B cell (primary cell): ENCODE measurements at regions not wholly inside any gene's neighbourhood (a gene's known extent, or its start where the extent isn't known, plus 50 kb on each side); places are given as distances from the start of the nearest gene placed in this dataset.

Source experiments
- ATAC-seq: fragments of 200-7000 bp; cut with Tn5 transposase; one replicate; pipeline ENCODE4 v1.10.0; 2021; ENCODE audit warnings: low read depth, mild to moderate bottlenecking, moderate number of reproducible peaks, moderate library complexity
- CTCF ChIA-PET: fragments of 350-600 bp; sonication (Branson Sonifier 250); formaldehyde crosslinking; loops from one replicate; lab custom pipeline; 2021; ENCODE audit warnings: antibody characterized with exemption, inconsistent platforms; lab: Charles Lee
- POLR2A ChIA-PET: fragments of 350-600 bp; sonication (Branson Sonifier 250); formaldehyde crosslinking; loops from one replicate; lab custom pipeline; 2021; ENCODE audit warnings: antibody characterized with exemption; lab: Charles Lee
- DNase-seq: peaks from one replicate; pipeline ENCODE4 v3.0.0; 2013
- H2AFZ ChIP-seq: 2 replicates; pipeline ENCODE4 v1.6.1; 2012; ENCODE audit warnings: mild to moderate bottlenecking, low read depth, low read length; ENCODE audit not compliant: insufficient read depth, poor library complexity, severe bottlenecking
- H3K27ac ChIP-seq, 2 donors: 1 replicate in 1 of 2; 2 replicates in 1 of 2; pipeline ENCODE4 v1.5.1; 2012 to 2013; ENCODE audit warnings: low read length in 2 of 2, mild to moderate bottlenecking in 2 of 2, moderate library complexity in 1 of 2
- H3K27me3 ChIP-seq, 4 experiments: fragments of 200-600 bp in 1 of 4; sonication (generic) in 1 of 4; replicated peaks in 1 of 4; 1 replicate in 2 of 4; 2 replicates in 2 of 4; pipeline versions ENCODE4 v1.6.1 to v1.7.0; 2013 to 2016; ENCODE audit warnings: low read length in 3 of 4, mild to moderate bottlenecking in 2 of 4, mixed read lengths in 1 of 4, moderate library complexity in 1 of 4; ENCODE audit not compliant: insufficient read depth in 4 of 4, control insufficient read depth in 3 of 4; ENCODE audit errors: control extremely low read depth in 1 of 4
- H3K36me3 ChIP-seq, 2 experiments: replicated peaks in 1 of 2; 1 replicate in 1 of 2; 2 replicates in 1 of 2; pipeline versions ENCODE4 v1.6.1 to v1.7.1; 2013; ENCODE audit warnings: low read length in 1 of 2; ENCODE audit not compliant: insufficient read depth in 2 of 2, control insufficient read depth in 1 of 2; ENCODE audit errors: control extremely low read depth in 1 of 2, extremely low read depth in 1 of 2
- H3K4me1 ChIP-seq, 2 donors: fragments of 200-600 bp in 1 of 2; sonication (generic) in 1 of 2; 1 replicate in 1 of 2; 2 replicates in 1 of 2; pipeline versions ENCODE4 v1.5.1 to v1.6.1; 2013 to 2017; ENCODE audit warnings: low read length in 2 of 2; ENCODE audit not compliant: control insufficient read depth in 2 of 2, insufficient read depth in 2 of 2
- H3K4me2 ChIP-seq: replicated peaks from 2 replicates; pipeline ENCODE3; 2012; ENCODE audit warnings: mild to moderate bottlenecking, low read depth, low read length; ENCODE audit not compliant: poor library complexity, severe bottlenecking
- H3K4me3 ChIP-seq, 5 experiments: fragments of 200-600 bp in 1 of 5; sonication (generic) in 1 of 5; 1 replicate in 3 of 5; 2 replicates in 2 of 5; pipeline versions ENCODE4 v1.5.1 to v1.7.0; 2011 to 2016; ENCODE audit warnings: low read length in 4 of 5, mild to moderate bottlenecking in 4 of 5, low read depth in 2 of 5, control low read depth in 1 of 5, moderate library complexity in 1 of 5; ENCODE audit not compliant: insufficient read depth in 1 of 5; ENCODE audit errors: control extremely low read depth in 1 of 5, extremely low read depth in 1 of 5
- H3K79me2 ChIP-seq: fragments of 200-600 bp; sonication (generic); one replicate; pipeline ENCODE4 v1.6.0; 2016; ENCODE audit warnings: low read length; ENCODE audit not compliant: control insufficient read depth, insufficient read depth
- H3K9ac ChIP-seq: fragments of 200-600 bp; sonication (generic); 2 replicates; pipeline ENCODE4 v1.6.1; 2017; ENCODE audit warnings: mild to moderate bottlenecking, low read length, moderate library complexity
- H3K9me3 ChIP-seq, 3 donors: one replicate each; pipeline versions ENCODE4 v1.6.1 to v1.7.1; 2013; ENCODE audit warnings: low read length in 2 of 3; ENCODE audit not compliant: control insufficient read depth in 2 of 3, insufficient read depth in 1 of 3; ENCODE audit errors: control extremely low read depth in 1 of 3
- H4K20me1 ChIP-seq: 2 replicates; pipeline ENCODE4 v1.6.0; 2012; ENCODE audit warnings: mild to moderate bottlenecking, low read length; ENCODE audit not compliant: insufficient read depth, control insufficient read depth, poor library complexity, severe bottlenecking
- H3K27ac Mint-ChIP-seq: one replicate; pipeline ENCODE4 v1.8.0; 2021; ENCODE audit warnings: mixed read lengths
- H3K27me3 Mint-ChIP-seq: one replicate; pipeline ENCODE4 v1.8.0; 2021; ENCODE audit warnings: mixed read lengths
- H3K4me1 Mint-ChIP-seq: one replicate; pipeline ENCODE4 v1.8.0; 2021; ENCODE audit warnings: mixed read lengths
- H3K4me3 Mint-ChIP-seq: one replicate; pipeline ENCODE4 v1.8.0; 2021; ENCODE audit warnings: mixed read lengths
- H3K9me3 Mint-ChIP-seq: one replicate; pipeline ENCODE4 v1.8.0; 2022; ENCODE audit warnings: mixed read lengths; ENCODE audit not compliant: insufficient read depth
- CTCF ChIP-seq: fragments of 200-600 bp; IDR thresholded peaks from one replicate; pipeline ENCODE4 v1.8.0; 2022; ENCODE audit warnings: antibody characterized with exemption, mild to moderate bottlenecking
- EZH2 ChIP-seq: IDR thresholded peaks from 2 replicates; pipeline ENCODE4 v1.6.1; 2012; ENCODE audit warnings: borderline replicate concordance, low read depth, mild to moderate bottlenecking, moderate library complexity, low read length; ENCODE audit not compliant: insufficient read depth, poor library complexity, severe bottlenecking
- WGBS: methylation state at CpG from one replicate; pipeline ENCODE4 v1.1.5; 2013; ENCODE audit warnings: missing lambda C conversion rate; ENCODE audit not compliant: insufficient coverage; 5-methylcytosine and 5-hydroxymethylcytosine counted together
- intact Hi-C: fragments of 100-400 bp; cut with micrococcal nuclease; formaldehyde crosslinking; loops from one replicate; pipeline ENCODE4 v1.10.0; 2022

GRCh38 chr4:11051181-11051580 lies 366.6 kb upstream of the CLNK start:
- H3K27ac ChIP-seq: no peak overlapping the region
- TF ChIP-seq CTCF (no peak), EZH2 (no peak)
- no peaks in the 10 kb centered on the region for H3K36me3 ChIP-seq
- ATAC-seq: no peak
- H3K4me1 ChIP-seq: peaks cover 7 to 8% of the 10 kb centered on the region in 2 donors
- Mint-ChIP-seq H3K4me3 (no peak overlapping the region), H3K9me3 (no peaks in the 10 kb centered on the region), H3K4me1 (peaks cover 11% of the 10 kb centered on the region), H3K27ac (no peak overlapping the region), H3K27me3 (no peaks in the 10 kb centered on the region)
- no peak overlapping the region for H3K4me3 ChIP-seq
- H3K27me3 ChIP-seq: no peaks in the 10 kb centered on the region
- H3K9ac ChIP-seq: no peak overlapping the region
- H3K79me2 ChIP-seq: no peaks in the 10 kb centered on the region
- POLR2A ChIA-PET: no interaction called here
- CTCF ChIA-PET: no interaction called here
- DNase-seq: no peak
- no peaks in the 10 kb centered on the region for H4K20me1 ChIP-seq
- H2AFZ ChIP-seq: no peak overlapping the region
- no peak overlapping the region for H3K4me2 ChIP-seq
- WGBS: 100% methylated on average over 1 of the region's 2 CpGs
- no peaks in the 10 kb centered on the region for H3K9me3 ChIP-seq
- intact Hi-C loops: no loop called here

GRCh38 chr4:11050766-11051165 lies 366.2 kb upstream of the CLNK start:
- Mint-ChIP-seq H3K4me3 (no peak overlapping the region), H3K4me1 (peaks cover 11% of the 10 kb centered on the region), H3K27me3 (no peaks in the 10 kb centered on the region), H3K27ac (no peak overlapping the region), H3K9me3 (no peaks in the 10 kb centered on the region)
- Histone ChIP-seq H4K20me1 (no peaks in the 10 kb centered on the region), H3K36me3 (no peaks in the 10 kb centered on the region), H3K27me3 (no peaks in the 10 kb centered on the region), H3K27ac (no peak overlapping the region), H3K79me2 (no peaks in the 10 kb centered on the region), H3K9ac (no peak overlapping the region), H2AFZ (no peak overlapping the region), H3K4me3 (no peak overlapping the region), H3K4me1 (peaks cover 7 to 8% of the 10 kb centered on the region in 2 donors), H3K4me2 (no peak overlapping the region), H3K9me3 (peaks cover 0 to 3% (median 0%) of the 10 kb centered on the region in 3 donors)
- ChIA-PET POLR2A (no interaction called here), CTCF (no interaction called here)
- intact Hi-C loops: no loop called here
- no peak for DNase-seq
- WGBS: no CpG with 5 or more reads among the region's 2 CpGs
- no peak for ATAC-seq
- TF ChIP-seq CTCF (no peak), EZH2 (no peak)
